ENCODE measurements at regions not wholly inside any gene's neighbourhood (a gene's known extent, or its start where the extent isn't known, plus 50 kb on each side); places are given as distances from the start of the nearest gene placed in this dataset.

- Histone ChIP-seq H3K9me3 (no peaks in the 10 kb centered on the region), H3K4me3 (no peak overlapping the region), H3K27me3 (no peaks in the 10 kb centered on the region), H3K36me3 (no peaks in the 10 kb centered on the region), H3K4me1 (peaks cover 0 to 13% (median under 1%) of the 10 kb centered on the region in 3 donors), H3K27ac (no peak overlapping the region)
- ATAC-seq (peak in 1 of 4 donors; percentile 12), FAIRE-seq (no peak), DNase-seq (no peak)
- intact Hi-C loops (cut with DNase I) = no loop called here
- TF ChIP-seq CTCF (IDR thresholded peaks at IDR 0.05) = no peak
- WGBS, 2 donors = 39 to 40% methylated on average over 8 of the region's 8 CpGs
These were observed 843.7 kb upstream of the WWC1 start for GRCh38 chr5:167447466-167448375.

GRCh38 chr5:167448376-167448775 is 843.1 kb upstream of the WWC1 start:
- 14% methylated on average over 7 of the region's 7 CpGs for WGBS, 2 donors
- no peak for ATAC-seq
- TF ChIP-seq CTCF (IDR thresholded peaks at IDR 0.05) = no peak
- no peaks in the 10 kb centered on the region for H3K9me3 ChIP-seq
- FAIRE-seq = no peak
- no peak overlapping the region for H3K4me3 ChIP-seq
- H3K27me3 ChIP-seq = no peaks in the 10 kb centered on the region
- intact Hi-C loops (cut with DNase I) = no loop called here
- no peaks in the 10 kb centered on the region for H3K36me3 ChIP-seq
- peaks cover 0 to 12% (median 0%) of the 10 kb centered on the region in 3 donors for H3K4me1 ChIP-seq
- H3K27ac ChIP-seq = no peak overlapping the region
- DNase-seq = no peak

GRCh38 chr5:167451076-167451475 is 840.4 kb upstream of the WWC1 start:
- H3K27me3 ChIP-seq = no peaks in the 10 kb centered on the region
- no peak overlapping the region for H3K27ac ChIP-seq
- FAIRE-seq = no peak
- peaks cover 0 to 12% (median 0%) of the 10 kb centered on the region in 3 donors for H3K4me1 ChIP-seq
- intact Hi-C loops (cut with DNase I) = no loop called here
- H3K9me3 ChIP-seq = no peaks in the 10 kb centered on the region
- no peak for ATAC-seq
- no peak overlapping the region for H3K4me3 ChIP-seq
- WGBS, 2 donors = 91 to 95% methylated on average over 7 of the region's 7 CpGs
- DNase-seq = no peak
- no peak for TF ChIP-seq CTCF (IDR thresholded peaks at IDR 0.05)
- H3K36me3 ChIP-seq = no peaks in the 10 kb centered on the region

GRCh38 chr5:167452136-167452535 is 839.3 kb upstream of the WWC1 start:
- no peak overlapping the region for H3K27ac ChIP-seq
- 93 to 94% methylated on average over 4 of the region's 4 CpGs for WGBS, 2 donors
- ATAC-seq = no peak
- no peaks in the 10 kb centered on the region for H3K36me3 ChIP-seq
- no peak overlapping the region for H3K4me3 ChIP-seq
- TF ChIP-seq CTCF (IDR thresholded peaks at IDR 0.05) = no peak
- DNase-seq = no peak
- peaks cover 0 to 12% (median 0%) of the 10 kb centered on the region in 3 donors for H3K4me1 ChIP-seq
- H3K27me3 ChIP-seq = no peaks in the 10 kb centered on the region
- no peaks in the 10 kb centered on the region for H3K9me3 ChIP-seq
- intact Hi-C loops (cut with DNase I) = no loop called here
- no peak for FAIRE-seq

All from pancreas (tissue), 10 donors.